Aorta (tissue), 5 donors: ENCODE measurements at regions not wholly inside any gene's neighbourhood (a gene's known extent, or its start where the extent isn't known, plus 50 kb on each side); places are given as distances from the start of the nearest gene placed in this dataset.

Source experiments
- ATAC-seq: fragments of 200-7000 bp; cut with Tn5 transposase; one replicate; pipeline ENCODE4 v1.9.1; 2022; ENCODE audit warnings: moderate library complexity; ENCODE audit not compliant: low FRiP score
- DNase-seq, 2 donors: peaks; one replicate each; pipeline ENCODE4 v3.0.0-alpha.2; 2020
- H3K27ac ChIP-seq, 2 donors: one replicate each; pipeline ENCODE4 v1.5.1; 2013; ENCODE audit warnings: low read length in 2 of 2, mild to moderate bottlenecking in 2 of 2, moderate library complexity in 2 of 2, control low read depth in 1 of 2, inconsistent platforms in 1 of 2, low read depth in 1 of 2
- H3K27me3 ChIP-seq, 2 donors: one replicate each; pipeline ENCODE4 v1.6.1; 2013; ENCODE audit warnings: control low read depth in 1 of 2, low read length in 1 of 2, mild to moderate bottlenecking in 1 of 2, moderate library complexity in 1 of 2; ENCODE audit not compliant: insufficient read depth in 2 of 2, control insufficient read depth in 1 of 2
- H3K36me3 ChIP-seq, 2 donors: one replicate each; pipeline ENCODE4 v1.6.1; 2013; ENCODE audit warnings: control low read depth in 1 of 2, low read length in 1 of 2, mild to moderate bottlenecking in 1 of 2; ENCODE audit not compliant: insufficient read depth in 2 of 2, control insufficient read depth in 1 of 2
- H3K4me1 ChIP-seq, 2 donors: one replicate each; pipeline ENCODE4 v1.6.1; 2013; ENCODE audit warnings: low read length in 2 of 2, control low read depth in 1 of 2, mild to moderate bottlenecking in 1 of 2, moderate library complexity in 1 of 2; ENCODE audit not compliant: insufficient read depth in 2 of 2, control insufficient read depth in 1 of 2
- H3K4me3 ChIP-seq, 2 donors: one replicate each; pipeline ENCODE4 v1.5.1; 2013; ENCODE audit warnings: low read length in 2 of 2, control low read depth in 1 of 2, mild to moderate bottlenecking in 1 of 2
- H3K9me3 ChIP-seq: one replicate; pipeline ENCODE4 v1.6.1; 2013; ENCODE audit warnings: mild to moderate bottlenecking, low read length; ENCODE audit not compliant: control insufficient read depth
- WGBS, 2 donors: extraction: QIAGEN DNeasy Blood & Tissue Kit; methylation state at CpG; one replicate each; pipeline ENCODE4 v1.1.7; 2013; 5-methylcytosine and 5-hydroxymethylcytosine counted together
- intact Hi-C, 2 donors: fragments of 100-400 bp; cut with DNase I; formaldehyde crosslinking; loops; one replicate each; pipeline versions ENCODE4 v1.14.2 to v1.15.0; 2022
- donor health status: healthy with polysubstance abuse.
- donor health status: Bipolar disorder and iron deficiency.
- donor health status: DM: no; HTN: no; CAD: no.
- donor health status: DM: no; HTN: no; CAD: no.
- donor health status: DM: yes; HTN: yes; CAD: no.

- intact Hi-C loops: no loop called here
- Histone ChIP-seq H3K4me1 (no peaks in the 10 kb centered on the region), H3K27ac (no peak overlapping the region), H3K9me3 (no peaks in the 10 kb centered on the region), H3K36me3 (no peaks in the 10 kb centered on the region), H3K4me3 (no peak overlapping the region), H3K27me3 (no peaks in the 10 kb centered on the region)
- DNase-seq (no peak), ATAC-seq (no peak)
- WGBS, 2 donors: 26 to 29% methylated on average over 14 of the region's 14 CpGs
Measured at GRCh38 chr15:77747175-77748077, 114.7 kb upstream of the LINGO1 start.

GRCh38 chr15:77746254-77747174 lies 113.8 kb upstream of the LINGO1 start:
- WGBS, 2 donors: 78 to 88% methylated on average over 6 of the region's 6 CpGs
- ATAC-seq: no peak

GRCh38 chr15:77744398-77744797 lies 111.7 kb upstream of the LINGO1 start:
- no peak overlapping the region for H3K4me3 ChIP-seq
- no peaks in the 10 kb centered on the region for H3K4me1 ChIP-seq
- H3K27me3 ChIP-seq: no peaks in the 10 kb centered on the region
- H3K27ac ChIP-seq: no peak overlapping the region
- ATAC-seq (no peak), DNase-seq (no peak)
- 89 to 95% methylated on average over 6 of the region's 6 CpGs for WGBS, 2 donors
- H3K36me3 ChIP-seq: no peaks in the 10 kb centered on the region
- intact Hi-C loops: no loop called here
- no peaks in the 10 kb centered on the region for H3K9me3 ChIP-seq

More at GRCh38 chr15:77746254-77747174, 113.8 kb upstream of the LINGO1 start:
- no peak for DNase-seq
- Histone ChIP-seq H3K36me3 (no peaks in the 10 kb centered on the region), H3K9me3 (no peaks in the 10 kb centered on the region), H3K4me3 (no peak overlapping the region), H3K27ac (no peak overlapping the region), H3K4me1 (no peaks in the 10 kb centered on the region), H3K27me3 (no peaks in the 10 kb centered on the region)
- intact Hi-C loops: no loop called here

- H3K36me3 ChIP-seq: no peaks in the 10 kb centered on the region
- 40 to 44% methylated on average over 4 of the region's 4 CpGs for WGBS, 2 donors
- H3K9me3 ChIP-seq: no peaks in the 10 kb centered on the region
- no peak overlapping the region for H3K27ac ChIP-seq
- H3K27me3 ChIP-seq: no peaks in the 10 kb centered on the region
- ATAC-seq (no peak), DNase-seq (no peak)
- intact Hi-C loops: no loop called here
- H3K4me1 ChIP-seq: no peaks in the 10 kb centered on the region
- H3K4me3 ChIP-seq: no peak overlapping the region
Measured at GRCh38 chr15:77742570-77742969, 109.9 kb upstream of the LINGO1 start.

- DNase-seq: no peak
- H3K27ac ChIP-seq: no peak overlapping the region
- H3K4me3 ChIP-seq: no peak overlapping the region
- no peaks in the 10 kb centered on the region for H3K36me3 ChIP-seq
- H3K9me3 ChIP-seq: no peaks in the 10 kb centered on the region
- H3K4me1 ChIP-seq: no peaks in the 10 kb centered on the region
- H3K27me3 ChIP-seq: no peaks in the 10 kb centered on the region
- WGBS, 2 donors: 79 to 86% methylated on average over 5 of the region's 5 CpGs
- intact Hi-C loops: no loop called here
- no peak for ATAC-seq
Measured at GRCh38 chr15:77742127-77742526, 109.4 kb upstream of the LINGO1 start.

- no peak for DNase-seq
- Histone ChIP-seq H3K36me3 (no peaks in the 10 kb centered on the region), H3K4me3 (no peak overlapping the region), H3K9me3 (no peaks in the 10 kb centered on the region), H3K27ac (no peak overlapping the region), H3K4me1 (no peaks in the 10 kb centered on the region), H3K27me3 (no peaks in the 10 kb centered on the region)
- 80 to 94% methylated on average over 3 of the region's 3 CpGs for WGBS, 2 donors
- intact Hi-C loops: no loop called here
- ATAC-seq: no peak
Measured at GRCh38 chr15:77741106-77741505, 108.4 kb upstream of the LINGO1 start.

- H3K27me3 ChIP-seq: no peaks in the 10 kb centered on the region
- no peak for DNase-seq
- no peaks in the 10 kb centered on the region for H3K4me1 ChIP-seq
- H3K27ac ChIP-seq: no peak overlapping the region
- no peak for ATAC-seq
- 38 to 40% methylated on average over 4 of the region's 4 CpGs for WGBS, 2 donors
- H3K9me3 ChIP-seq: no peaks in the 10 kb centered on the region
- H3K4me3 ChIP-seq: no peak overlapping the region
- no peaks in the 10 kb centered on the region for H3K36me3 ChIP-seq
- intact Hi-C loops: no loop called here
Measured at GRCh38 chr15:77739591-77740378, 107.1 kb upstream of the LINGO1 start.

- H3K4me3 ChIP-seq: no peak overlapping the region
- 27 to 34% methylated on average over 17 of the region's 17 CpGs for whole genome bisulfite sequencing, 2 donors
- DNase-seq (no peak), ATAC-seq (no peak)
- no peaks in the 10 kb centered on the region for H3K4me1 ChIP-seq
- intact Hi-C loops: no loop called here
- H3K36me3 ChIP-seq: no peaks in the 10 kb centered on the region
- H3K27me3 ChIP-seq: no peaks in the 10 kb centered on the region
- H3K9me3 ChIP-seq: no peaks in the 10 kb centered on the region
- no peak overlapping the region for H3K27ac ChIP-seq
Measured at GRCh38 chr15:77738441-77739302, 106.0 kb upstream of the LINGO1 start.
